Caco-2 (cell line): ENCODE measurements at regions not wholly inside any gene's neighbourhood (a gene's known extent, or its start where the extent isn't known, plus 50 kb on each side); places are given as distances from the start of the nearest gene placed in this dataset.

Source experiments
- BruUV-seq: library from RNA; stranded (reverse); fragments of 400-500 nt; replicated peaks from 2 replicates; lab custom pipeline; 2021; lab: Mats Ljungman, UMichigan
- CTCF ChIA-PET: fragments of 300-600 bp; sonication (Branson Sonifier 250); formaldehyde crosslinking; loops from one replicate; lab custom pipeline; 2022; ENCODE audit warnings: antibody characterized with exemption; lab: Charles Lee
- POLR2A ChIA-PET: fragments of 300-600 bp; sonication (Branson Sonifier 250); formaldehyde crosslinking; loops from one replicate; lab custom pipeline; 2022; ENCODE audit warnings: antibody characterized with exemption; lab: Charles Lee
- DNase-seq, 2 experiments: peaks; one replicate each; pipeline versions ENCODE4 v3.0.0 to v3.0.0-alpha.2; 2020 to 2022
- H3K27me3 ChIP-seq: replicated peaks from 2 replicates; pipeline ENCODE4 v1.6.0; 2011; ENCODE audit warnings: low read length; ENCODE audit not compliant: control insufficient read depth, insufficient read depth
- H3K36me3 ChIP-seq: 2 replicates; pipeline ENCODE4 v1.5.1; 2011; ENCODE audit warnings: low read length; ENCODE audit not compliant: control insufficient read depth, insufficient read depth
- H3K4me1 ChIP-seq: fragments of 250-450 bp; sonication (Bioruptor Pico); 2 replicates; pipeline ENCODE4 v1.5.1; 2020; ENCODE audit warnings: mild to moderate bottlenecking
- H3K4me3 ChIP-seq: 2 replicates; pipeline ENCODE4 v1.5.1; 2011; ENCODE audit warnings: low read depth, mild to moderate bottlenecking, control low read depth, low read length
- H3K9me3 ChIP-seq: fragments of 250-450 bp; sonication (Bioruptor Pico); 2 replicates; pipeline ENCODE4 v1.5.1; 2020; ENCODE audit warnings: mild to moderate bottlenecking, moderate library complexity
- H3K27ac Mint-ChIP-seq: one replicate; pipeline ENCODE4 v1.8.0; 2022; ENCODE audit warnings: mixed read lengths; ENCODE audit not compliant: unreplicated experiment
- H3K27me3 Mint-ChIP-seq: one replicate; pipeline ENCODE4 v1.8.0; 2022; ENCODE audit warnings: mixed read lengths; ENCODE audit not compliant: insufficient read depth, unreplicated experiment
- H3K36me3 Mint-ChIP-seq: one replicate; pipeline ENCODE4 v1.8.0; 2022; ENCODE audit warnings: mild to moderate bottlenecking, mixed read lengths; ENCODE audit not compliant: insufficient read depth, unreplicated experiment
- H3K4me1 Mint-ChIP-seq: one replicate; pipeline ENCODE4 v1.8.0; 2022; ENCODE audit warnings: low read depth, mixed read lengths; ENCODE audit not compliant: unreplicated experiment
- H3K4me3 Mint-ChIP-seq: one replicate; pipeline ENCODE4 v1.8.0; 2022; ENCODE audit warnings: mild to moderate bottlenecking, moderate library complexity, mixed read lengths; ENCODE audit not compliant: unreplicated experiment
- H3K9me3 Mint-ChIP-seq: one replicate; pipeline ENCODE4 v1.8.0; 2022; ENCODE audit warnings: mixed read lengths; ENCODE audit not compliant: unreplicated experiment
- intact Hi-C: fragments of 100-400 bp; cut with micrococcal nuclease; formaldehyde crosslinking; loops from one replicate; pipeline ENCODE4 v1.10.0; 2022; ENCODE audit not compliant: unreplicated experiment
- TF ChIP-seq, protein P1 (sequence below), 2 experiments: fragments of 200-600 bp in 1 of 2; IDR thresholded peaks; 1 replicate in 1 of 2; 2 replicates in 1 of 2; pipeline versions ENCODE4 v1.5.1 to v1.8.0; 2011 to 2022; ENCODE audit warnings: antibody characterized with exemption in 1 of 2, control low read depth in 1 of 2, inconsistent platforms in 1 of 2, low read depth in 1 of 2, low read length in 1 of 2, mild to moderate bottlenecking in 1 of 2, moderate library complexity in 1 of 2; ENCODE audit not compliant: insufficient read depth in 1 of 2, severe bottlenecking in 1 of 2, unreplicated experiment in 1 of 2

DNA sequence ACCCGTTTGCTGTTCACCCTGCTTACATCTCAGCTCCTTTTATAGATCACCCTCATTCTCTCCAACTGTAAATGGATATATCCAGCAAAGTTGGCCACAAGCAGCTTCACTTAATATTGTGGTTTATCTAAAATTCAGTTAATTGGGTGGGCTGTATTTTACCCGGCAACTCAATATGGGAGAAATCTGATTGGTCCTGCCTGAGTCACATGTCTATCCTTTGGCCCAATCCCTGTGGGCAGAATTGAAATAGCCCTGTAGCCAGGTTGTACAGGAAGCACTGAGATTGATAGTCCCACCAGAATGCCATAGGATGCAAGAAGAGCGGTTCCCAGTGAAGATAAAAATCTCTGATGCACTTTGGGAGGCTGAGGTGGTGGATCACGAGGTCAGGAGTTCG is 73.2 kb downstream of the AIPL1 start:
- Histone ChIP-seq H3K4me1 (no peaks in the 10 kb centered on the region), H3K36me3 (no peaks in the 10 kb centered on the region), H3K9me3 (no peaks in the 10 kb centered on the region), H3K4me3 (no peak overlapping the region), H3K27me3 (no peaks in the 10 kb centered on the region)
- Mint-ChIP-seq H3K4me3 (no peak overlapping the region), H3K4me1 (no peaks in the 10 kb centered on the region), H3K36me3 (no peaks in the 10 kb centered on the region), H3K27ac (no peak overlapping the region), H3K27me3 (peaks cover 5% of the 10 kb centered on the region), H3K9me3 (no peaks in the 10 kb centered on the region)
- TF ChIP-seq, protein P1, sequence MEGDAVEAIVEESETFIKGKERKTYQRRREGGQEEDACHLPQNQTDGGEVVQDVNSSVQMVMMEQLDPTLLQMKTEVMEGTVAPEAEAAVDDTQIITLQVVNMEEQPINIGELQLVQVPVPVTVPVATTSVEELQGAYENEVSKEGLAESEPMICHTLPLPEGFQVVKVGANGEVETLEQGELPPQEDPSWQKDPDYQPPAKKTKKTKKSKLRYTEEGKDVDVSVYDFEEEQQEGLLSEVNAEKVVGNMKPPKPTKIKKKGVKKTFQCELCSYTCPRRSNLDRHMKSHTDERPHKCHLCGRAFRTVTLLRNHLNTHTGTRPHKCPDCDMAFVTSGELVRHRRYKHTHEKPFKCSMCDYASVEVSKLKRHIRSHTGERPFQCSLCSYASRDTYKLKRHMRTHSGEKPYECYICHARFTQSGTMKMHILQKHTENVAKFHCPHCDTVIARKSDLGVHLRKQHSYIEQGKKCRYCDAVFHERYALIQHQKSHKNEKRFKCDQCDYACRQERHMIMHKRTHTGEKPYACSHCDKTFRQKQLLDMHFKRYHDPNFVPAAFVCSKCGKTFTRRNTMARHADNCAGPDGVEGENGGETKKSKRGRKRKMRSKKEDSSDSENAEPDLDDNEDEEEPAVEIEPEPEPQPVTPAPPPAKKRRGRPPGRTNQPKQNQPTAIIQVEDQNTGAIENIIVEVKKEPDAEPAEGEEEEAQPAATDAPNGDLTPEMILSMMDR (IDR thresholded peaks at IDR 0.05; ENCODE audit: insufficient read depth in 1 of 2, low read depth in 1 of 2, low read length in 1 of 2, severe bottlenecking in 1 of 2, unreplicated experiment in 1 of 2), result no peak
- CTCF ChIA-PET, result no interaction called here
- intact Hi-C loops, result no loop called here
- DNase-seq, result no peak
- no TSS peak for BruUV-seq
- POLR2A ChIA-PET, result no interaction called here

DNA sequence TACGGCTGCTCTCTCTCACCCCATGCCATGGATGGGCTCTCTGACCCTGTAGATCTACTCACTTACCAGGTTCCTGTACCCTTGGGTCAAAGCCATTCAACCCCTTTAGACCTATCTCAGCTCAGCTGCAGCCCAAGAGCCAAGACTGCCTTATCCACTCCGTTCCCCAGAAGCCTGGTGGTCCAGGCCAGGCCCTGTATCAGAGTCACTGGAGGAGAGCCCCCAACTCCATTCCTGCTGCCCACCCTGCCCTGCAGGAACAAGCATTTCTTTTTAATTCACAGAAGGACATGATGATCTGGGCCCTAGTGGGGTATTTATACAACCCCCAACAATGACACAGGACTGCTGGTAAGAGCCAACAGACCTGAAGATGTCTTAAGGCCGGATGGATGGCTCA is 76.8 kb downstream of the AIPL1 start:
- Histone ChIP-seq H3K4me3 (no peak overlapping the region), H3K4me1 (no peaks in the 10 kb centered on the region), H3K9me3 (no peaks in the 10 kb centered on the region), H3K27me3 (no peaks in the 10 kb centered on the region), H3K36me3 (no peaks in the 10 kb centered on the region)
- no peaks in the 10 kb centered on the region for H3K36me3 Mint-ChIP-seq
- DNase-seq, result no peak
- ChIA-PET POLR2A (no interaction called here), CTCF (no interaction called here)
- no peak overlapping the region for H3K27ac Mint-ChIP-seq
- H3K9me3 Mint-ChIP-seq, result no peaks in the 10 kb centered on the region
- no peak overlapping the region for H3K4me3 Mint-ChIP-seq
- intact Hi-C loops, result no loop called here
- BruUV-seq, result no TSS peak
- TF ChIP-seq, protein P1 (IDR thresholded peaks at IDR 0.05; ENCODE audit: insufficient read depth in 1 of 2, low read depth in 1 of 2, low read length in 1 of 2, severe bottlenecking in 1 of 2, unreplicated experiment in 1 of 2), result no peak
- H3K4me1 Mint-ChIP-seq, result no peaks in the 10 kb centered on the region
- H3K27me3 Mint-ChIP-seq, result no peaks in the 10 kb centered on the region

DNA sequence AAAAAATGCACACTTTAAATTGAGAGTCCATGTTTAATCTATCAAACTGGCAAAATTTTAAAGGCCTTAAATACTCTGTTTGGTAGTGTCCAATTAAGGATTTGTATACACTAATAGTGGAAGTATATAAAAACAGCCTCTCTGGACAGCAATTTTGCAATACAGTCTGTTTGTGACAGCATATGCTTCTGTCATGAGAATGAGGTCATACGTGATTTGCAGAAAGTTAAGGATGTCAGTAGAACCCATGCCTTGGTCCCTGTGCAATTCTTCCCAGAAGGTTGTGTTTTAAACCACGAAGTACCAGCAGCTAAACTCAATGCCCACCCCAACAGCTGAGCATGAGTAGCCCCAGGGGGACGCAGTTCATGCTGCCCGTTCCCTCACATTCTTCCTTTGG is 78.4 kb downstream of the AIPL1 start:
- Mint-ChIP-seq H3K27me3 (no peaks in the 10 kb centered on the region), H3K4me3 (no peak overlapping the region), H3K9me3 (no peaks in the 10 kb centered on the region), H3K36me3 (no peaks in the 10 kb centered on the region), H3K27ac (no peak overlapping the region), H3K4me1 (no peaks in the 10 kb centered on the region)
- Histone ChIP-seq H3K9me3 (no peaks in the 10 kb centered on the region), H3K36me3 (no peaks in the 10 kb centered on the region), H3K4me1 (no peaks in the 10 kb centered on the region), H3K4me3 (no peak overlapping the region), H3K27me3 (no peaks in the 10 kb centered on the region)
- DNase-seq, result no peak
- TF ChIP-seq, protein P1 (IDR thresholded peaks at IDR 0.05; ENCODE audit: insufficient read depth in 1 of 2, low read depth in 1 of 2, low read length in 1 of 2, severe bottlenecking in 1 of 2, unreplicated experiment in 1 of 2), result no peak
- ChIA-PET POLR2A (no interaction called here), CTCF (no interaction called here)
- intact Hi-C loops, result no loop called here
- BruUV-seq, result no TSS peak
